ENCODE measurements at regions not wholly inside any gene's neighbourhood (a gene's known extent, or its start where the extent isn't known, plus 50 kb on each side); places are given as distances from the start of the nearest gene placed in this dataset.

GRCh38 chr5:123752552-123753179, 240.7 kb downstream of the CSNK1G3 start:
- Histone ChIP-seq H3K9ac (no peak overlapping the region), H3K27me3 (ENCODE audit: insufficient read depth, low read depth) (no peaks in the 10 kb centered on the region), H2AFZ (ENCODE audit: low read depth) (no peak overlapping the region), H3K27ac (no peak overlapping the region), H3K4me2 (no peak overlapping the region), H4K20me1 (ENCODE audit: insufficient read depth) (no peaks in the 10 kb centered on the region), H3K79me2 (ENCODE audit: insufficient read depth, low read depth) (no peaks in the 10 kb centered on the region), H3K4me1 (ENCODE audit: low read depth, poor library complexity, severe bottlenecking) (no peaks in the 10 kb centered on the region), H3K4me3 (IDR thresholded peaks at IDR 0.05; ENCODE audit: insufficient read depth, low read depth, low read length) (no peak overlapping the region), H3K36me3 (ENCODE audit: insufficient read depth) (no peaks in the 10 kb centered on the region)
- TF ChIP-seq CTCF (conservative IDR thresholded peaks at IDR 0.05; ENCODE audit: low read depth, low read length) = no peak

- Histone ChIP-seq H2AFZ (ENCODE audit: low read depth) (no peak overlapping the region), H3K79me2 (ENCODE audit: insufficient read depth, low read depth) (no peaks in the 10 kb centered on the region), H4K20me1 (ENCODE audit: insufficient read depth) (no peaks in the 10 kb centered on the region), H3K9ac (no peak overlapping the region), H3K27ac (no peak overlapping the region), H3K27me3 (ENCODE audit: insufficient read depth, low read depth) (no peaks in the 10 kb centered on the region), H3K4me3 (IDR thresholded peaks at IDR 0.05; ENCODE audit: insufficient read depth, low read depth, low read length) (no peak overlapping the region), H3K4me2 (no peak overlapping the region), H3K4me1 (ENCODE audit: low read depth, poor library complexity, severe bottlenecking) (peaks cover 7% of the 10 kb centered on the region), H3K36me3 (ENCODE audit: insufficient read depth) (no peaks in the 10 kb centered on the region)
- no peak for TF ChIP-seq CTCF (conservative IDR thresholded peaks at IDR 0.05; ENCODE audit: low read depth, low read length)
These were observed 239.7 kb downstream of the CSNK1G3 start for GRCh38 chr5:123751670-123752069.

GRCh38 chr5:123748239-123748638, 236.3 kb downstream of the CSNK1G3 start:
- TF ChIP-seq CTCF (conservative IDR thresholded peaks at IDR 0.05; ENCODE audit: low read depth, low read length) = no peak
- no peak overlapping the region for H3K27ac ChIP-seq

GRCh38 chr5:123746683-123747360, 234.8 kb downstream of the CSNK1G3 start:
- Histone ChIP-seq H3K9ac (no peak overlapping the region), H3K4me2 (no peak overlapping the region), H3K4me1 (ENCODE audit: low read depth, poor library complexity, severe bottlenecking) (peaks cover 9% of the 10 kb centered on the region), H3K4me3 (IDR thresholded peaks at IDR 0.05; ENCODE audit: insufficient read depth, low read depth, low read length) (no peak overlapping the region), H2AFZ (ENCODE audit: low read depth) (no peak overlapping the region; the same call in 1 of the 2 replicates), H3K36me3 (ENCODE audit: insufficient read depth) (no peaks in the 10 kb centered on the region), H4K20me1 (ENCODE audit: insufficient read depth) (no peaks in the 10 kb centered on the region), H3K79me2 (ENCODE audit: insufficient read depth, low read depth) (no peaks in the 10 kb centered on the region), H3K27me3 (ENCODE audit: insufficient read depth, low read depth) (no peaks in the 10 kb centered on the region), H3K27ac (no peak overlapping the region)
- no peak for TF ChIP-seq CTCF (conservative IDR thresholded peaks at IDR 0.05; ENCODE audit: low read depth, low read length)

More at GRCh38 chr5:123748239-123748638, 236.3 kb downstream of the CSNK1G3 start:
- no peak overlapping the region for H3K4me3 ChIP-seq (IDR thresholded peaks at IDR 0.05; ENCODE audit: insufficient read depth, low read depth, low read length)
- H3K36me3 ChIP-seq (ENCODE audit: insufficient read depth) = no peaks in the 10 kb centered on the region
- H3K4me1 ChIP-seq (ENCODE audit: low read depth, poor library complexity, severe bottlenecking) = peaks cover 9% of the 10 kb centered on the region
- no peaks in the 10 kb centered on the region for H3K27me3 ChIP-seq (ENCODE audit: insufficient read depth, low read depth)
- H3K79me2 ChIP-seq (ENCODE audit: insufficient read depth, low read depth) = no peaks in the 10 kb centered on the region
- no peak overlapping the region for H3K9ac ChIP-seq
- H3K4me2 ChIP-seq = no peak overlapping the region
- H2AFZ ChIP-seq (ENCODE audit: low read depth) = no peak overlapping the region
- no peaks in the 10 kb centered on the region for H4K20me1 ChIP-seq (ENCODE audit: insufficient read depth)
